GM12875 (cell line): ENCODE measurements at regions not wholly inside any gene's neighbourhood (a gene's known extent, or its start where the extent isn't known, plus 50 kb on each side); places are given as distances from the start of the nearest gene placed in this dataset.

ENCODE experiments used
- H3K4me3 ChIP-seq: one replicate; pipeline ENCODE4 v1.5.1; 2011; ENCODE audit warnings: low read depth, low read length, control low read depth
- CTCF ChIP-seq: IDR thresholded peaks from 2 replicates; pipeline ENCODE4 v1.5.1; 2011; ENCODE audit warnings: low read depth, mild to moderate bottlenecking, control low read depth, inconsistent platforms, low read length, moderate library complexity, borderline replicate concordance; ENCODE audit not compliant: insufficient read depth

GRCh38 chr14:89485264-89485663 is 68.2 kb upstream of the FOXN3 start:
- no peak for TF ChIP-seq CTCF
- no peak overlapping the region for H3K4me3 ChIP-seq

GRCh38 chr14:89484051-89484844 is 67.2 kb upstream of the FOXN3 start:
- TF ChIP-seq CTCF, result no peak
- H3K4me3 ChIP-seq, result no peak overlapping the region

GRCh38 chr14:89481196-89481595 is 64.2 kb upstream of the FOXN3 start:
- no peak overlapping the region for H3K4me3 ChIP-seq
- TF ChIP-seq CTCF, result no peak

GRCh38 chr14:89480278-89480677 is 63.2 kb upstream of the FOXN3 start:
- H3K4me3 ChIP-seq, result no peak overlapping the region
- no peak for TF ChIP-seq CTCF

GRCh38 chr14:89479802-89480201 is 62.8 kb upstream of the FOXN3 start:
- TF ChIP-seq CTCF, result no peak
- H3K4me3 ChIP-seq, result no peak overlapping the region

GRCh38 chr14:89477391-89477790 is 60.4 kb upstream of the FOXN3 start:
- H3K4me3 ChIP-seq, result no peak overlapping the region
- no peak for TF ChIP-seq CTCF

GRCh38 chr14:89476354-89476896 is 59.4 kb upstream of the FOXN3 start:
- TF ChIP-seq CTCF, result no peak
- H3K4me3 ChIP-seq, result no peak overlapping the region
